ENCODE measurements at regions not wholly inside any gene's neighbourhood (a gene's known extent, or its start where the extent isn't known, plus 50 kb on each side); places are given as distances from the start of the nearest gene placed in this dataset.
"Not testable (repeated sequence)": the region's sequence is repeated elsewhere in the genome, so short reads cannot be mapped to it uniquely, and the experiment has no call there.

DNA sequence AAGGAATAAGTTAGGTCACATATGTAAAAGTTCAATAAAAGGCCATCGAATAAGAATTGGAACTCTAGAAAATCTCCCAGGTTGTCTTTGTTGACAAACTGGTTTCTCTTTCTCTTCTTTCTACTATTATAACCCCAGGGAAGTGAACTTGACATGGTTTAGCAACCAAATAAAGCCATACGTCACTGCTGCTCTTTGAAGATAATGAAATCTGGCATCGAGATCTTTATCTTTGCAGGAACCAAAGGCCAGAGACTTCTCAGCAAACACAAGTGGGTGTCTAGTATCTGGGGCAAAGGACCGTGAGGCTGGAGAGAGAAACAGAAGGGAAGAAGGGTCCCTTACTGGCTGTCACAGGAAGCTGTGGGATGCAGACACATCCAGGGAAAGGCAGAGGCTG lies 286.7 kb upstream of the CDYL start:
- no peak for DNase-seq

DNA sequence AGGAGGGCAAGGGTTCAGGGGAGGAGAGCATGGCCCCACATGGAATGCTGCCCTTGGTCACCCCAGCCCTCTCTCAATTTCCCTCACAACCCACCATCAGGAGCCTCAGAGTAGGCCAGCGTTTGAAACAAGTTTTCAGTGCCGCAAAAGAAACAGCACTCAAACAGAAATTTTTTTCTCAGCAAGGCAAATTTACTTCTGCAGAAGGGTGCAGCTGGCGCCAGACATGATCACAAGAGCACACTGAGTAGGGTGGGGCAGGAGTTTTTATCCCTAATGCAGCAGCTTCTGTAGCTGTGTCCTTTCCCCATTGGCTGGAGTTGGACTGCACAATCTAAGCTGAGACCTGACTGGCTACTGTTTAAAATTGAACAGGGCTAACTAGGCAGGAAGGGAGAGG lies 287.8 kb upstream of the CDYL start:
- DNase-seq, result no peak

DNA sequence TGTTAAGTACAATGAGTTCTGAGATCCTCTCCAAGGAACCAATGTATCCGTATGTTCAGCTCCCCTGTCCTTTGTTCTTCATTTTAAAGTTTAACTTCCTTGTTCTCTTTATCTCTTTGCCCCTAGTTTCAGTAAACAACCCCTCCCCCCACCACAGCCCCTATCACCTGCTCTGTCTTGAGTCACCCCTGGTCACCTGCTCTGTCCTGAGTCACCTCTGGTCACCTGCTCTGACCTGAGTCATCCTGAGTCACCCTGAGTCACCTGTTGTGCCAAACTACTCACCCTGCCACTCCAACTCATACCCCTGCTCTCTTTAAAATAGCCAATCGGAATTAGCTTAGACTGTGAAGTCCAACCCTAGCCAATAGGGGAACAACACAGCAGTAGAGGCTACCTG lies 288.7 kb upstream of the CDYL start:
- no peak for DNase-seq

DNA sequence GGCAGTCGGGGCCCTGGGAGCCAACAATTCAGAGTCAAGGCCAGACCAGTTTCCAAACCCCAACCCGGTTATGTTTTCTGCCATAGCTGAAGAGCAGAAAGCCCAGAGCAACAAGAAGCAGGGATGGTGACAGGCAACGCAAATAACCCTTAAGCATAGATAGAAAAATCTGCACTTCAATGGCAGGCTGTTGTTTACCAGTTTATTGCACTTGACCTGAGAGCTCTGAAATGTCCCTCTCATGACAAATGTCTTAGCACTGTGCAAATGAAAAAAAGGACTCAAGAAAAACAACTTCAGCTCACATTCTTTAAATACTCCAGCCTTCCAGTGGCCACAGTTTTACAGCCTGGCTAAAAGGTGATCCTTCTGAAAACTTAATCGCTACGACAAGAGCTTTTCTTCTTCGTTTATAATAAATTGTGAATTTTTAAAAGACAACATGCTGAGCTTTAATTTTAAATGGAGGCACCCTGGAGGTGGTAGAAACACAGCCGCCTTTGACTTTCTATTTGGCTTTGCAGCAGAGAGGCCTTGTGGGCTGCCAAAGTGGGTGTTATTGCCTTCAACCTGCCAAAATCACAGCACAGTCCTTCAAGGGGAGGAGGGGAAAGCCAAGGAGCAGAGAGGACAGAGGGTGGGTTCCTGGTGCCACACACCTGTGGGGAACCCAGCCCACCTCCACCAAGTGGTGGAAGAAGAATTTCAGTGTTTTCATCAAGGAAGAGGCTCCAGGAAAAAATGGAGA lies 289.5 kb upstream of the CDYL start:
- DNase-seq, result no peak

DNA sequence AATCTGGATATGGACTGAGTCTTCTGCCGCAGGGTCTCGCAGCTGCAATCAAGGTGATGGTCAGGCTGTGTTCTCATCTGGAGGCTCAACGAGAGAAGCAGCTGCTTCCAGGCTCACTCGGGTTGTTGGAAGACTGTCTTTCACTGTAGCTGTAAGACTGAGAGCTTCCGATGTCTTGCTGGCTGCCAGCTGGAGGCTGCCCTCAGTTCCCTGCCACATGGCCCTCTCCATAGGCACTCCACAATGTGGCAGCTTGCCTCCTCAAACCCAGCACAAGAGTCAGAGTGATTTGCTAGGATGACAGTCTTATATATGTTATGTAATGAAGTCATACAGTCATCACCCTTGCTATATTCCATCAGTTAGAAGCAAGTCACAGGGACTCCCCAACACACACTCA lies 290.5 kb upstream of the CDYL start:
- no peak for DNase-seq

DNA sequence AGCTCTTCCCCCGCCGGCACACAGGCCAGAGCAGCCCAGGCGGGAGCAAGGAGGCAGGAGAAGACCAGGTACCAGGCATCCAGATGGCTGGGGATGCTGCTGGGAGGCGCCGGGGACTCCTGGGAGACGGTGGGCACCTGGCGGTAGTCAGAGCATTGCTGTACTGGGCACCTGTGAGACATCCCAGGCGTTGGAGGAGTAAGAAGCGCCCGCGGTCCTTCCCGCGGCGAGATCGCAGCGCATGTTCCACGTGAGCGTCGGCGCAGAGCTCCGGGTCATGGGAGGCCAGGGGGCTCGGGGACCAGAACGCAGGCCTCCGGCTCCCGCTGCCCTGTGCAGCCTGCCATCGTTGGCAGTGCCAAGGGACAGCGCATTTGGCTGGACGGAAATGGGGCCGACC lies 293.7 kb upstream of the CDYL start:
- DNase-seq, result no peak

DNA sequence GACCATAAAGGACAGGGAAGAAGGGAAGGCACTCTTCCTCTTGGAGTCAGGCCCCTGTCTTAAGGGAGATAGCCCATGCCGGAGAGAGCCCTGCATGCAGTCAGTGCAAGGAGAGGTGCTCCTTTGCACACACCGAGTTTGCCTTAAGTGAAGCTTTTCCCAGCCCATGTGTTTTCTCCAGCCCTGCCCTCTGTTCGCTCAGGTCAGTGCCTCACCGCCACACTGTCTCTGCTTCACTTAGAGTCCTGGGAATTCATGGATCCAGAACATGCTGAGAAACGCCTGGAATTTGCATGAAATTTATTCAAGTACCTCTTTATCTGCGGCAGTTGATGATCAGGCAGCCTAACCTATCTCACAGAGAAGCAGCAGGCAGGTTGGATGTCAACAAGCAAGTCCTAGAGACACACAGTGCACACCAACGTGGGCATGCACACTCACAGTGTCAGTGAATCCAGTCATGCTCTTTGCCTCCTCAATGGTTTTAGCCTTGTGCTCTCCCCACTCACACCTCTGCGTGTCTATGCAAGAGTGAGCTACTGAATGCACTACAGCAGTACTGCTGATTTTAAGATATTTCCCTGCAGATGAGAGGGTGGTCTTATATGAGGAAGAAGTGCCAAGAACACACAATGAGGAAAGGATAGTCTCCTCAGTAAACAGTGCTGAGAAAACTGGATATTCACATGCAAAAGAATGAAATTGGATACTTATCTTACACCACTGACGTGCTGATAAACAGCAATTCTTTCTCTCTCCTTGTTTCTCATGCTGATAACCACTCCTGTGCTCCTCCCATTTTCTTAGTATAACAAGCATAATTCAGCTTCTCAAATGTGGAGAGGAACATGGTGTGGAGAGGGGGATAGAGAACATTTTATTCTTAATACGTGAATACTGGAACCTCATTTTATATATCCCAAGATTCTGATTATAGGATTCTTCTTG lies 295.1 kb upstream of the CDYL start:
- no peak for DNase-seq

DNA sequence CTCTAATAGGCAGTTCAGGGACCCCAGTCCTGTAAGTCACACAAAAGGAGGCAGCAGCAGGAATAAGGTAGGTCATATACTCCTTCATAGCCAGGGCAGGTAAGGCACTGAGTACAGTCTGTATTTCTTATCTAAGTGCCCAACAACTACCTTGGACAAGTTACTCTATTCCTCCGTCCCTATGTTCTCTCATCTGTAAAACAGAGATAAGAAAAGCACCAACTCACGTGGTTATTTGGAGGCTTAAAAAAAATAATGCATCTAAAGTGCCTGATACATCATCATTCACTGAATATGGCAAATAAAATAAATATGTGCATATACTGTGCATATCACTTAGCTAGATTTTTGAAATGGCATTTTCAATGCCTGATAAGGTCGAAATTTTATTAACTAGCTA lies 298.1 kb upstream of the CDYL start:
- DNase-seq, result no peak

DNA sequence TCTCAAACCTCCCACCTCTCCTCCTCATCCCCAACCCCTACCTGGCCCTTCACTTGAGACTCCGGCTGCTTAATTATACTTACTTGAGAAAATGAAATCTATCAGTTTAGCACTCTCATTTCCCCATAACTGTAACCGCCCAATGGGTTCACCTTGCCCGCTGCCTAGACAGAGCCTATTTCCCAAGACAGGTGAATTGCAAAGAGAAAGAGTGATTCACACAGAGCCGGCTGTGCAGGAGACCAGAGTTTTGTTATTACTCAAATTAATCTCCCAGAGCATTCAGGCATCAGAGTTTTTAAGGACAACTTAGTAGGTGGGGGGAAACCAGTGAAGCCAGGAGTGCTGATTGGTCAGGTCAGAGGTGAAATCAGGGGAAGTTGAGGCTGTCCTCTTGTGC lies 301.4 kb upstream of the CDYL start:
- DNase-seq, result no peak

DNA sequence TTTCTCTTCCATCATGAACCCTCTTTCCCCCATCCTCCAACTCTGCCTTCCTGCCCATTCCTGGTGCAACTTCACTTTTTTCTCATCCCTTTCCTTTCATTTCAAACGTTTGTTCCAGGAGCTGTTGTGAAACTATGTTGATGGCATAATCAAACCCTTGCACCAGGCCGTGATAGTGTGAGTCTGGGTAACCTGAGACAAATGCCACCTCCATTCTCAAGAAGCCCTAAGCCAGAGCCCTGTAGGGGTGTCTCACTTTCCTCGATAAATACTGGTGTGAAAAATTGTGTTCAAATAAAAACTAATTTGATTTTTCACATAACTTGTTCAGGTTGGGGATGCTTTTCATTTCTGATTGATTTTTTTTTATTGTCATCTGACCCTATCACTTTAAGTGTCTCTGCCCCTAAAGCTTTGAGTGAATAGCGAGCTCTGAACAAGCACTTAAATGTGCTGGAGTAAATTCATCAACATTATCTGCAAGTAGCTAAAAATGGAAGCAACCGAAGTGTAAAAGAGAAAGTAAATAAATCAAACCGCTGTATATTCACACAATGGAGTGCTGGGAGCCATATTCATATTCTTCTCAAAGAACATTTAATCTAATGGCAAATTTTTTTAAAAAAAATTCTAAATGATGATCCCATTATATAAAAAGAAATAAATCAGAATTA lies 303.1 kb upstream of the CDYL start:
- no peak for DNase-seq

DNA sequence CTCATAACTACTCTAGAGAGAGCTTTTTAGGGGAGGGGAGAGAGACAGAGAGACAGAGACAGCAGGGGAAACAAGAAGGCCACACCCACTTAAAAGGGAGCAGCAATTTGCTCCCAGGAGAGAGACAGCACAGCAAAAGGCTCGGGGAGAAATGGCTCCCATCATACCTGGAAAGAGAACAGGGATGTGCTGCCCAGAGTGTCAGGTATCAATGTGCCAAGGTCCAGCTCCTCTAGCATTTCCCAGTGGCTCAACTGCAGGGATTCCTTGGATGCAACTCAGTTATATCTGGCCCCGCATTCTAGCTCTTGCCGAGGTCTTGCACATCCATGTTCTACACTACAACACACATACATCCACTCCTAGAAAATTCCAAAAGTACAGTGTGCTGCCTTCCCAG lies 304.0 kb upstream of the CDYL start:
- no peak for DNase-seq

DNA sequence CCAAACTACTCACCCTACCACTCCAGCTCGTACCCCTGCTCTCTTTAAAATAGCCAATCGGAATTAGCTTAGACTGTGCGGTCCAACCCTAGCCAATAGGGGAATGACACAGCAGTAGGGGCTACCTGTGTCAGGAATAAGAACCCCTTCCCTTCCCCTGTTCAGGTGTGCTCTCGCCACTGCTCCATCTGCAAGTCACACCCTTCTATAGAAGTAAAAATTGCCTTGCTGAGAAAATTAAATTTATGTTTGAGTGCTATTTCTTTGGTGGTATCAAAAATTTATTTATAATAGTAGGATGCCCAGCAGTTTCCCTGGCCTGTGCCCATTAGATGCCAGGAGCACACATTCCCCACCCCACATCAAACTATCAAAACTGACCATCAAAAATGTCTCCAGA lies 304.7 kb upstream of the CDYL start:
- DNase-seq, result not testable (repeated sequence)

DNA sequence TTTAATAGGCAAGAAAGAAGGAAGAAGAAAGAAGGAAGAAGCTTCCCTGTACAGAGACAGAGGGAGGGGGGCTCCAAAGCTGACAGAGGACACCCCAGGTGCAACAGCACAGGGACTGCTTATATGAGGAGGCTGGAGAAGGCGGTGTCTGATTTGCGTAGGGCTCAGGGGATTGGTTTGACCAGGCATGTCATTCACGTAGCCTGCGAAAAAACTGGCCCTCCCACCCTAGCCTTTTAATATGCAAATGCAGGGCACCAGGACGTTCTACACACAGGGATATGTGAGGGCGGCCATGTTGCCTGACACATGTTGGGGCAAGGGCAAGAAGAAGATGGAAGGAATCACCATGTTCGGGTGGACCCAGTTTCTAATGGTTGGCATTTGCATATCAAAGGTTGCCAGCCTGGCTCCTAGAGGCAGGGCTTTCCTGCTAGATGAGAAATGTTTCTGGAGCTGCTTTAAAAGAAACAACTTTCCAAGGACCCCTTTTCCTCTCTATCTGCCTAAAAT lies 305.4 kb upstream of the CDYL start:
- no peak for DNase-seq

DNA sequence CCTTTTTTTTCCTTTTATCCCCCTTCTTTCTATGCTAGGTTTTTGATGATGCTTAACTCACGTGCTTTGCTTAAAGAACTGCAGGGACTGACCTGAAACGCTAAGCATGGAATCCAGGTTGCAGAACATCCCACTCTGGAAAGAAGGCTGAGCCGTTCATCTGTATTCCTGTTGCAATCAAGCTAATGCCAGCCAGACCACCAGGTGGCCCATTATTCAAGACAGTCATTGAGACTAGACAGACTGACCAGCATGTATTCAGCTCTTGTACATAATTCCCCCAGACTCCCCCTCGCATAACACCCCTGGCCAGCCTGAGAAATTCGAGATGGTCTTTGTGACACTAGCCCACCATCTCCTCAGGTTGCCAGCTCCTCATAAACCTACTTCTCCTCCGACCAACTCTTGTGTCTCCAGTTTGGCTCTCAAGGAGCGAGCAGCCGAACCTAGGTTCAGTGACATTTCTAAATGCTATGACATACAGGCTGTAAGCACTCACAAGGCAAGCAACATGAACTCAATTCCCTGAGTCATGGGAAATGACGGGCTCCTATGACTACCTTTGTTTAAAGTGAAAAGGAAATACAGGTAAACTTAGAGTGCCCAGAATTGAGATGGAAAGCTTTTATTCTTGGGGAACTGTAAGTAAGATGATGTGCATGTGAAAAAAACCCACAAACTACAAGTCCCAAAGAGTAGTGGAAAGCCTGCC lies 309.3 kb upstream of the CDYL start:
- no peak for DNase-seq

DNA sequence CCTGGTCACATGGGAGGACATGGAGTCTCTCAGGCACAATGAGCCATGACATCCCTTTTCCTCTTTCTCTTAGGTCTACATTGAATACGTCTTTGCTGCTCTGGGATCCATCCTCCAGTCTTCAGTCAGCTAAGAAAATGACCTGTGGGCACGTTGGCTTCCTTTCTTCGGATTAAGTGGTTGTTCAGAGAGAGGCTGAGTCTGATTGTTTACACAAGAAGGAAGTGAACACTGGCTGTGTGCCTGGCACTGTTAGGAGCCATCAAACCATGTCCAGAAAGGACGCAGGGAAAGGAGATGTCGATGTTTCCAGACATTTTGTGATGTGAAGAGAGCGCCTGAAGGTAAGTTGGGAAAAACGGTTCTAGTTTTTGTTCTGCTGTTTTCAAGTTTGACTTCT lies 309.9 kb upstream of the CDYL start:
- no peak for DNase-seq

DNA sequence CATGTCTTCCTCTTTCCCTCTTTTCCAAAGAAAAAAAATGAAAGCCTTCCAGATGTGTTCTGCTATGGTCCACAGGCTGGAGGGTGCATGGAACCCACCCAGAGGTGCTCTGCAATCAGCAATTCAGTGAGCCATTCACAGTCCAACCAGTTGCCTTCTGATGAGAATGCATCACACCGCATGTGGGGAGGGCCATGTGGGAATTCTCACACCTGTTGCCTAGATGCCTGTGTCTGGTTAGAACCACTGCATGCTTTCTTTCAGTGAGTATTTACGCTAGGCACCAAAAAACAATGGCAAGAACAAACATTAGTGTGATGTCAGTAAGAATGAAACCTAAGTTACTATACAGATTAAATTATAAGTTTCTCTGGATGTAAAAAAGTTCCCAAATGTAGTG lies 311.6 kb upstream of the CDYL start:
- DNase-seq, result no peak

DNA sequence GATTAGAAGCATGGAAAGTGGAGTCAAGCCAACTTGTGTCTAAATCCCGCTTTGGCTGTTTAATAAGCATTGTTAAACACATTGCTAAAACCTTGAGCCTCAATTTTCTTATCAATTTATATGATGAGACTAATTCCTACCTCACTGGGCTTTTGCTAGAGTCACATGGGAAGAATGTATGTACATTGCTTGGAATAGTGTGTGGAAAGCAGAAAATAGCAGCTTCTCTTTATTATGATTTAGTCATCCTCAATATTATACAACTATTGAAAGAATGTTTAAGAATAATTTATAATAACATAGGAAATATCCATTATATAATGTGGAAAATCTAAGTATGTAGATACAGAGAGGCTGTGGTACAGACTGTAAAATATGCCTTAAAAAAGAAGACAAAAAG lies 313.0 kb upstream of the CDYL start:
- no peak for DNase-seq

DNA sequence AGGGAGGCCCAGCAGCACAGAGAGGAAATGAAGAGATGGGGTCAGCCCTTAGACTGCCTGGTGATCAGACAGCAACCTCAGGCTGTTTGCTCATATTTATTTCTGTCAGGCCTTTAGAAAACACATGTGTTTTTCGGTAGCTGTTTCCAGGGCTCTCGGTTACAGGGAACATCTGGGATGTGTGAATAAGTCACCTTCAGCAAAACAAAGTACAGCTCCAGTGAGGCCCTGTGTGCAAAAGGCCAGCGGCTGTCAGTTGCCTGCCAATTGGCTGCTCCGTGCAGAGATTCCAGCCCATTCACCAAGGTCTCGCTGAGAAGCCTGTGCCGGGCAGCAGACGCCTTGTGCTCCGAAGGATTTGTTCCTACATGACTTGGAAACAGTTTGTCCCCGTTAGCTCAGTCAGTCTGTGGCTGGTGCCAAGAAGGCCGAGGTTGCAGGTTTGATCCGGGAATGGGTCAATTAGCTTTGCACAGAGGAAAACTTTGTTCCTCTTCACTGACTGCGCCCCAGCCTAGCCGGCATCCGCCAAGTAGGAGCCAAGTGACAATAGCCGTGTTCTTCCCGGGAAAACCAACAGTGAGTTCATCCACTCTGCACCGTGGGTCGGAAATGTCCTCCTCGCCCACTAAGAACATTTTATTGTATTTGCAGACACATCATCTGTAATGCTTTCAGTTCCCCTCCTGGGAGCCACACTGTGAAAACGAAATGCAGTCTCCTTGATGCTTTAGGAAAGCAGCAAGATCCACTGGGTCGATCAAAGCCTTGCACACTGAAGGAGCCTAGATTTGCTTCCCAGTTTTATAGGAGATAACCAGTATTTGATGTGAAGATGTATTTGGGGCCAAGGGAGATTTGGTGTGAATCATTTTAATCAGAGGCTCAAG lies 315.4 kb upstream of the CDYL start:
- DNase-seq, result no peak

DNA sequence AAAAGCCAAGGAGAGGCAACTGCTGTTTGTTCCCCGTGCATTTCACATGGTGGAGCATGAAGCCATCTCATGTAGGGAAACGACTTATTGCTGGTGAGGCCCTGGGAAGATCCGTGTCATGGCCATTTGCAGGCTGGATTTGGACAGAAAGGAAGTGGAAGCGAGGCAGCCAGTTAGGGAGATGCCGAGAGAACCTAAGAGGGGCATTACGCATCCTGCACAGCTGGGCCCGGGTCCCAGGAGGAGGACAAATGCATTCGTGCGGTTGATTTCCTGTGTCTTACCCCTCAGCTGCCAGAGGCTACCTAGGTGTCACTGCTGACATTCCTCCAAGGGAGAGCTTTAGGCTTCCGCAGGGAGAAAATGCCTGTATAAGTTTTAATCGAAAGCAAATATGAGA lies 316.2 kb upstream of the CDYL start:
- no peak for DNase-seq

DNA sequence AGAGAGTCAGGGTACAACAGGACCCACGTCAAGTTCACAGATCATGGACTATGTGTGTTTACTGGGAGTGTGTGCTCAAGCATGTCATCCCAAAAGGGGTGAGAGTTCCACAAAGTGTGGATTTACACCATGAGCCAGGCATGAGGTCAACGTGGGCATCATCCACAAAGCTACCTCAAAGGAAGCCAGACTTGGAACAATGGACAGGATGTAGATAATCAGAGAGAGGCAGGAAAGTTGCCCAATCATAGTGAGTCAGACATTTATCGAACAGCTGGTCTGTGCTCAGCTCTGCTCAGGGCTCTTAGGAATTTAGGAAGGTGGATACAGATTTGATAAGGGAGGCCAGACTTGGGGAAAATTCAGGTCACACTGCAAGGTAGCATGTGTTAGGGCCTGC lies 317.2 kb upstream of the CDYL start:
- DNase-seq, result no peak

DNA sequence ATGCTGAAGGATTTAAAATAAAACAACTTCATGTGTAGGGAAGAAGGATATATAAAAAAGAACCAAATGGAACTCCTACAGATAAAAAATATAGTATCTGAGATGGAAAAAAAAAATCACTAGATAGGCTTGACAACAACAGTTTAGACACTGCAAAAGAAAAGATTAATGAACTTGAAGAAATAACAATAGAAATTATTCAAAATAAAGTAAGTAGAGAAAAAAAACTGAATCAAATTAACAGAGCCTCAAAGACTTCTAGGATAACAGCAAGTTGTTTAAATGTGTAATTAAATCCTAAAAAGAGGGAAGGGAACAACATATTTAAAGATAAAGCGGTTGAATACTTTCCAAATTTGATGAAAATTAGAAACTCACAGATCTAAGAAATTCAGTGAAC lies 316.3 kb upstream of the ECI2 start:
- DNase-seq, result no peak

DNA sequence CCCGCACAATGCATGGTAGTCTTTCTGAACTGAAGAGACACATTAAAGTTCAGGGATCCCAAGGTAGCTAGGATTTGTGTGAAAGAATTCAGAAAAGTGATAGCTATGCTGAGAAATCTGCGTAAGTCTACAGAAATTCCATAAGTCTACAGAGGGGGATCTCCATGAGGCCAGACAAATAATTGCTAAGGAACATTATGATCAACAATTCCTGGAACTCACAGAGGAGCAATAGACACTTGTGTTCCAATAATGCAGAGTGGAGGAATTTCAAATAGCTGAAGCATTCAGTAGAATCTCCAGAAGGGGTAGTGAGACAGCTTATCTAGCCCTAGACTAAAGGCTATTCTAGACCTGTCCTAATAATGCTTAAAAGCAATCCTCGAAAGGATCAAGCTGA lies 315.7 kb upstream of the ECI2 start:
- DNase-seq, result no peak

All from inflammatory macrophage (primary cell).